WI38 (cell line): ENCODE measurements at regions not wholly inside any gene's neighbourhood (a gene's known extent, or its start where the extent isn't known, plus 50 kb on each side); places are given as distances from the start of the nearest gene placed in this dataset.

Source experiments
- H3K4me3 ChIP-seq: 2 replicates; pipeline ENCODE4 v1.5.1; 2011; ENCODE audit warnings: low read depth, mild to moderate bottlenecking, control low read depth, low read length
- TF ChIP-seq, protein P1 (sequence below): IDR thresholded peaks from 2 replicates; pipeline ENCODE4 v1.5.1; 2012; ENCODE audit warnings: low read depth, mild to moderate bottlenecking, control low read depth, low read length

DNA sequence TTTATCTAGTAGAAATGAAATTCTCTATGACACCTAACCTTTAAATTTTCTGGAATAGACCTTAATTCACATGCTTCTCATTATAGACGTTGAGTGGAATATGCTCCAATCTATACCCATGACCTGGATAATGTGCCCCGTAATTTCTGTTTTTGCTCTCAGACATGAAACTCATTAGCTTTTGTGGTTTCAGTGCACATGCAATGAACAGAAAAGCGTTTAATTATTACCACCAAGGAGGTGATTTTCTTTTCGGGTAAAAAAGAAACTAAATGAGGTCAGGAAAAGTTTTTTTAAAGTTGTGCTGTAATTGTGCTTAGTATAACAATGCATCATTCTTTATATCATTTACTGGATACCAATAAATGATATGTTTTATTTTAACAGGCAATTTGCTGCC lies 1703.9 kb upstream of the TENM3 start:
- H3K4me3 ChIP-seq, result no peak overlapping the region
- TF ChIP-seq, protein P1, sequence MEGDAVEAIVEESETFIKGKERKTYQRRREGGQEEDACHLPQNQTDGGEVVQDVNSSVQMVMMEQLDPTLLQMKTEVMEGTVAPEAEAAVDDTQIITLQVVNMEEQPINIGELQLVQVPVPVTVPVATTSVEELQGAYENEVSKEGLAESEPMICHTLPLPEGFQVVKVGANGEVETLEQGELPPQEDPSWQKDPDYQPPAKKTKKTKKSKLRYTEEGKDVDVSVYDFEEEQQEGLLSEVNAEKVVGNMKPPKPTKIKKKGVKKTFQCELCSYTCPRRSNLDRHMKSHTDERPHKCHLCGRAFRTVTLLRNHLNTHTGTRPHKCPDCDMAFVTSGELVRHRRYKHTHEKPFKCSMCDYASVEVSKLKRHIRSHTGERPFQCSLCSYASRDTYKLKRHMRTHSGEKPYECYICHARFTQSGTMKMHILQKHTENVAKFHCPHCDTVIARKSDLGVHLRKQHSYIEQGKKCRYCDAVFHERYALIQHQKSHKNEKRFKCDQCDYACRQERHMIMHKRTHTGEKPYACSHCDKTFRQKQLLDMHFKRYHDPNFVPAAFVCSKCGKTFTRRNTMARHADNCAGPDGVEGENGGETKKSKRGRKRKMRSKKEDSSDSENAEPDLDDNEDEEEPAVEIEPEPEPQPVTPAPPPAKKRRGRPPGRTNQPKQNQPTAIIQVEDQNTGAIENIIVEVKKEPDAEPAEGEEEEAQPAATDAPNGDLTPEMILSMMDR, result no peak

DNA sequence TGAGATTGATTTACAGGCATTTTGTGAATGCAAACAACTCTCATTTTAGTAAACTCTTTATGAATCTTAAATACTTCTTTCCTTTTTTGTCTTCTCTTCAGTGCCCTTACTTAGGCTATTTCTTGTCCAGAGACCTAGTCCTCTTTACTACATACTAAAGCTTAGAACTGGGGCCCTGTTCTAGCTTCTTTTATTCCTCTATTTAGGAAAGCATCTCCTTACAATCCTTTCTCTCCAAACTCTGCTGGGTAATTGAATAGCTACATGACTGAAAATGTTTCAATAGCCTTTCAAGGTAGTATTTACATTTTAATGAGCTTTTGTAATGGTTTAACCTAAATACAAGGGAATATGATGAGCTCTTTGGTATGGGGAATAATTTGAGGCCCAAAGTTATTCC lies 1701.5 kb upstream of the TENM3 start:
- H3K4me3 ChIP-seq, result no peak overlapping the region
- TF ChIP-seq, protein P1, result no peak

DNA sequence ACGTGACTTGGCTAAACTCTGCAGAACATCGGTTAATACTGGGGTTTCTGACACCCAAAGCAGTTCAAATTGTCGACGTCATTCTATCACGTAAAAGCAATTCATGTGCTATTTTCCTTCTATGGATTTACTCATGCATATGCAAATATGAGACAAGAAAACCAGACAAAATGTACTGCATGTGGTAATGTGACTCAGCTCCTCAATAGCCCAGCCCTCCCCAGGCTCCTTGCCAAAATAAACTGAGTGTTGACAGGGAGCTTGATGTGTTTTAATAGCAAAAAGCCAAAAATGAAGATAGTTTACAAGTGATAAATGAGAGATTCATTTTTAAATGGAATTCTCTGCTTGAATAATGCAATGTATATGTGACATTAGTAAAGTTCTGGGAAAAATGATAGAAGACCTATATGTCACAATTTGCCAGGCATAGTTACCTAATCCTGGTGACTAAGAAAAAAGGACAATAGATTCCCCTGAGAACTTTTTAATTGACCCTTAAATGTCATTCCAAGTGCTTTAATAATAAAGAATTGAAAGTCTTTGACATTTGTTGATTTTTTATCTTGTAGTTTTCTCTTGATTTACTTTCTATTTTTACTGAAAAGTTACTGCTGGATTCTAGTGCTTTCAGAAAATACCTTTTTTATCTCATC lies 1700.6 kb upstream of the TENM3 start:
- TF ChIP-seq, protein P1, result no peak
- H3K4me3 ChIP-seq, result no peak overlapping the region

DNA sequence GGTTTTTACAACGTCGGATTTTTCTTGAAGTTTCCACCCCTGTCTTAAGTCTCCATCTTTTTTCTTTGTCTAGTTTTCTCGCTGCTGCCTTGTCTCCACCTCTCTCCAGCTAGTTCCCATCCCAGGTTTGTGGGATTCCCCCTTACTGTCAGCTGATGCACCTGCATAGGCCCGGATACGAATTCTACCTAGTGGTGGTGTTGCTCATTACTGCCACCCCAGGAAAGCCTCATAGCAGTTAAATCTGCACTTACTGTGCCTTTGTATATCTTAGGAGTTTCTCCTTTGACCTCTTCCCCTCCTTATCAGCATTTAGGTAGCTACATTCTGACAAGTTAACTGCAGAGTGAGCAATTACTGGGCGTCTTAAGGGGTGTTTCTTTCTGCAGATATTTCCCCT lies 1693.1 kb upstream of the TENM3 start:
- no peak overlapping the region for H3K4me3 ChIP-seq
- TF ChIP-seq, protein P1, result no peak

DNA sequence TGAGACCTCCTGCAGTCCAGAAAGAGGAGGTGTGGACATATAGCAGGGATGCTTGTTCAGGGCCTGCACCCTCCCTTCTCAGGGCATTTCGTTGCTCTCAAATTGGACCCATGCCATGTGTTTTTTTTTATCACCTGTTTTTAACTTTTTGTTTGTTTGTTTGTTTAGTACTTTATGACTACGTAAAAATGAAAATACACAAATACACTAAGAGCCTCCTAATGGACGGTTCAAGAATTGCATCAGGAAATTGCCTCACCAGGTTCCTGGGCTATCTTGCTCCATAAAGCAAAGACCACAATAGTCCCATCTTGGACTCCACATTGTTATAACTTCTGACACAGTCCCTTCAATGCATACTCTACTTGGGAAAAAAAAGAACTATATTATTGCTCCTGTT lies 1685.9 kb upstream of the TENM3 start:
- no peak overlapping the region for H3K4me3 ChIP-seq
- TF ChIP-seq, protein P1, result no peak

DNA sequence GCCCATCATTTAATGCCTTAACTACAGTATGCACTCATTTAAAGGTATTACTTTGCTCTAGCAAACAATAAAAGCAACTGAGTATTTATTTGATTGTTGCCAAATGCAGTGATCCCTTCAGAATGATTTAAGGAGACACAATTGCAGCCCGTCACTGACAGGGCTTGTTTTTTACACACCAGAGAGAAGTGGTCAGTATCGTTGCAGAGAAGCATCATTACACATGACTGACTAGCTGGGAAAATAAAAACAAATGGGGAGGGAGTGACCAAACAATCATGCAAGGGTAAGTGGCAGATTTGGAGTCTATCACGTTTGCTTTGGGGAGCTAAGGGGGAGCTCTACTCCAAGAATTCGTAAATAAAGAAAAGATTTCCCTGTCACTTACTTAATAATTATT lies 1685.3 kb upstream of the TENM3 start:
- TF ChIP-seq, protein P1, result no peak
- no peak overlapping the region for H3K4me3 ChIP-seq

DNA sequence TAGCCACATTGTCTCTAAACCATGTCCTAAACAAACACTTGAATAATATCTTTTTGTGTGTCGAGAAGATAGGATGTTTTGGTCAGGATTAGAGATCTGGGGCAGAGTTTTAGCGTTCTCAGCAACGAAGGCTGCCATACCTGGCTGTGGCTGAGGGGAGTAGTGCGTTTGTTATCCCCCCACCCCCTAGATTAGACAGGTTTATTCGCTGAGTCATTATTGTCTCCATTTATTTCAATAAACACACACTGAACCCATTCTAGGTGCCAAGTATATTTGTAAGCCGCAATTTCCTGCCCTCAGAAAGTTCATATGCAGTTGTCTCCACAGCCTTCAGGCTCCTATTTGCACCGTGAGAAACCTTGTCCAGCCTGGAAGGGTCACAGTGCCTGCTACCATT lies 1684.8 kb upstream of the TENM3 start:
- H3K4me3 ChIP-seq, result no peak overlapping the region
- TF ChIP-seq, protein P1, result no peak
